Prostate gland (tissue), 2 donors: ENCODE measurements at regions not wholly inside any gene's neighbourhood (a gene's known extent, or its start where the extent isn't known, plus 50 kb on each side); places are given as distances from the start of the nearest gene placed in this dataset.

Experiments used
- DNase-seq: peaks from one replicate; pipeline ENCODE4 v3.0.0-alpha.2; 2019; ENCODE audit warnings: low spot score
- H3K27ac ChIP-seq, 2 donors: fragments of 200-600 bp; sonication (generic); 2 replicates each; pipeline ENCODE4 v1.5.1; 2017 to 2019
- H3K27me3 ChIP-seq: fragments of 200-600 bp; sonication (generic); replicated peaks from 2 replicates; pipeline ENCODE4 v1.5.1; 2019; ENCODE audit not compliant: insufficient read depth
- H3K36me3 ChIP-seq, 2 donors: fragments of 200-600 bp; sonication (generic); 1 replicate in 1 of 2; 2 replicates in 1 of 2; pipeline versions ENCODE4 v1.5.1 to v1.8.1; 2017 to 2019
- H3K4me1 ChIP-seq: fragments of 200-600 bp; sonication (generic); replicated peaks from 2 replicates; pipeline ENCODE4 v1.5.1; 2019
- H3K4me3 ChIP-seq, 2 donors: fragments of 200-600 bp; sonication (generic); 2 replicates each; pipeline ENCODE4 v1.5.1; 2017 to 2019
- H3K9me3 ChIP-seq: fragments of 200-600 bp; sonication (generic); 2 replicates; pipeline ENCODE4 v1.5.1; 2017
- POLR2A ChIP-seq: fragments of 450-650 bp; IDR thresholded peaks from one replicate; pipeline ENCODE4 v1.6.1; 2016; ENCODE audit warnings: antibody characterized with exemption, mild to moderate bottlenecking
- POLR2AphosphoS5 ChIP-seq: sonication (generic); formaldehyde crosslinking; IDR thresholded peaks from one replicate; pipeline ENCODE4 v1.6.1; 2017; ENCODE audit warnings: antibody characterized with exemption
- WGBS: methylation state at CpG from one replicate; pipeline ENCODE4 v1.1.5; 2018; 5-methylcytosine and 5-hydroxymethylcytosine counted together
- intact Hi-C: fragments of 100-400 bp; cut with DNase I; formaldehyde crosslinking; loops from one replicate; pipeline ENCODE4 v1.14.2; 2022
- TF ChIP-seq, protein P1 (sequence below), 4 experiments: fragments of 200-600 bp in 2 of 4; fragments of 450-650 bp in 2 of 4; sonication (generic) in 2 of 4; IDR thresholded peaks; 1 replicate in 3 of 4; 2 replicates in 1 of 4; pipeline ENCODE4 v1.5.1; 2016 to 2019; ENCODE audit warnings: antibody characterized with exemption in 4 of 4, mild to moderate bottlenecking in 2 of 4, moderate library complexity in 2 of 4

DNA sequence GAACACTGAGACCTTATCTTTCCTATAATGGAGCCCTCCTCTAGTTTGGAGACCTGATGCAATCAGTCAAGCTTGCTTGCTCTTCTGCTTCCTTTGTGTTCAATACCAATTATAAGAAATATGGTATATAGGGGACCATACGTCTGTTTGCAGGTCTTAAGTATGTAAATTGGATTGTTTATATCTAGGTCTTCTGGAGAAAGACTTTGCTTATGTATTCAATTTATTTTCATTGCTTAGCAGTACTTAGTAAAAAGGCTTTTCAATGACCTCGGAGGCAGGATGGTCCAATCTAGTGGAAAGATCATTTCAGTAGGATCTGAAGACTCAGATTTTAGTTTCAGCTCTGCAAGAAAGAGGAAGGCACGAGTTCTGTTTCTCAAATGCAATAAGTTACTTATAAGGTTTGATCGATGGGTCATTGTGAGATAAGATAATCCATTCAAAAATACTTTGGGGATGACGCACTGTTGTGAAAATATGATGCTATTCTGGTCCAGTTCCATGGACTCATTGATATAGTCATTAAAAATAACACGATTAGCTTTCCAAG lies 571.6 kb downstream of the SH2D4B start:
- no peak overlapping the region for H3K27ac ChIP-seq
- DNase-seq = no peak
- whole genome bisulfite sequencing = 91% methylated on average over 6 of the region's 6 CpGs
- TF ChIP-seq POLR2A (no peak), POLR2AphosphoS5 (no peak)
- TF ChIP-seq, protein P1, sequence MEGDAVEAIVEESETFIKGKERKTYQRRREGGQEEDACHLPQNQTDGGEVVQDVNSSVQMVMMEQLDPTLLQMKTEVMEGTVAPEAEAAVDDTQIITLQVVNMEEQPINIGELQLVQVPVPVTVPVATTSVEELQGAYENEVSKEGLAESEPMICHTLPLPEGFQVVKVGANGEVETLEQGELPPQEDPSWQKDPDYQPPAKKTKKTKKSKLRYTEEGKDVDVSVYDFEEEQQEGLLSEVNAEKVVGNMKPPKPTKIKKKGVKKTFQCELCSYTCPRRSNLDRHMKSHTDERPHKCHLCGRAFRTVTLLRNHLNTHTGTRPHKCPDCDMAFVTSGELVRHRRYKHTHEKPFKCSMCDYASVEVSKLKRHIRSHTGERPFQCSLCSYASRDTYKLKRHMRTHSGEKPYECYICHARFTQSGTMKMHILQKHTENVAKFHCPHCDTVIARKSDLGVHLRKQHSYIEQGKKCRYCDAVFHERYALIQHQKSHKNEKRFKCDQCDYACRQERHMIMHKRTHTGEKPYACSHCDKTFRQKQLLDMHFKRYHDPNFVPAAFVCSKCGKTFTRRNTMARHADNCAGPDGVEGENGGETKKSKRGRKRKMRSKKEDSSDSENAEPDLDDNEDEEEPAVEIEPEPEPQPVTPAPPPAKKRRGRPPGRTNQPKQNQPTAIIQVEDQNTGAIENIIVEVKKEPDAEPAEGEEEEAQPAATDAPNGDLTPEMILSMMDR (IDR thresholded peaks at IDR 0.05) = no peak
- H3K4me3 ChIP-seq = no peak overlapping the region
- no peaks in the 10 kb centered on the region for H3K36me3 ChIP-seq
- H3K27me3 ChIP-seq = no peaks in the 10 kb centered on the region
- no peaks in the 10 kb centered on the region for H3K9me3 ChIP-seq
- no peaks in the 10 kb centered on the region for H3K4me1 ChIP-seq
- intact Hi-C loops = no loop called here

DNA sequence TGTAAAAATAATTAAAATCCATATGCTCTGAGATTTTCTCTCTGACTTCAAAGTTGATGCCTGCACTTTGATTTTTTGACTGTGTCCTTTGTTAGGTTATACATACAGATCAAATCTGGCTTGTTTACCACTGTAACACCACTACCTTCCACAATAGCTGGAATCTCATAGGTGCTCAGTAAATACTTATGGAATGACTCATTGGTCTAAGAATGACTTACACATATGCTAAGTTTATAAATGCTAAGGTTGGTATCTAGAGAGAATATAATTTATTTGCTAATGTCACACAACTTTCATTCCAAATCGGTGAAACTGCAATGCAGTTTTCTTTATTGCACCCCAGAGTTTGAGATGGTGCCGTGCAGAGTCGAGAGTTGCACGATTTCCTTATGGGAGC lies 578.5 kb downstream of the SH2D4B start:
- WGBS = 43% methylated on average over 4 of the region's 4 CpGs
- DNase-seq = no peak
- no peaks in the 10 kb centered on the region for H3K9me3 ChIP-seq
- no peak overlapping the region for H3K4me3 ChIP-seq
- H3K27me3 ChIP-seq = no peaks in the 10 kb centered on the region
- no peaks in the 10 kb centered on the region for H3K4me1 ChIP-seq
- intact Hi-C loops = no loop called here
- TF ChIP-seq, protein P1 (IDR thresholded peaks at IDR 0.05) = no peak
- TF ChIP-seq POLR2A (no peak), POLR2AphosphoS5 (no peak)
- no peaks in the 10 kb centered on the region for H3K36me3 ChIP-seq
- no peak overlapping the region for H3K27ac ChIP-seq

DNA sequence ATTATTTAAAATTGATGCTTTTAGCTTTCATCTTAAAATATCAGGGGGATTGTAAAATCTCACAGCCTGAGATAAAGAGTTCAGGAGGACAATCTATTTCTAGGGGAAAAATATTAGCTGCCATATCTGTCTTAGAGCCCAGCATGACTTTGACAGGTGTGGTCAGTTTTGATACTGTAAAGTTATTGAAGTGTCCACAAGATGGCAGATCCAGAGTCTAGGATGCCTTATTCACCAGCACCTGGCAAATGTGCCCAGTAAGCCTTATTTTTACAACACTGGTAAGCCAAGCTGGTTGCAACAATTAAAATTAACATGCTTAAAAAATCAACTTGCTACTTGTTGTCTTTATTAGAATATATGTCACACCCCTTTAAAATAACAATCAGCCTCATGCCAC lies 579.3 kb downstream of the SH2D4B start:
- intact Hi-C loops = no loop called here
- Histone ChIP-seq H3K36me3 (no peaks in the 10 kb centered on the region), H3K27me3 (no peaks in the 10 kb centered on the region), H3K4me3 (no peak overlapping the region), H3K9me3 (no peaks in the 10 kb centered on the region), H3K4me1 (no peaks in the 10 kb centered on the region), H3K27ac (no peak overlapping the region)
- TF ChIP-seq POLR2AphosphoS5 (no peak), POLR2A (no peak)
- TF ChIP-seq, protein P1 (IDR thresholded peaks at IDR 0.05) = no peak
- no peak for DNase-seq

DNA sequence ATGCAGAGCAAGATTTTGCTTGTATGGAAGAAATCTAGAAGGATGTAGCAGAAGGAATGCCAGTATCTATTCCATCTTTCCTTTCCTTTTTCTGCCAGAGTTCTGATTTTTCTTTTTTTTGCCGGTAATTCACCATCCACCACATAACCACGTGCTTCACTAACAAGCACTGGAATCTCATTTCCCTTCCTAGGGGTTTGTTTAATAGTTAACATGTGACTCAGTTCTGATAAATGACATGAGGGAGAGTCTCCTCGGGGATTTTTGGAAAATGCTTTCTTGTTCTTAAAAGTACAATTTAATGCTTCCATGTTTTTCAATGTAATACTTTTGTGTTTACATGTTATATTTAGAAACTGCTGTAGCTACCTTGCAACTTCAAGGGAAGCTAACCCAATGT lies 590.2 kb downstream of the SH2D4B start:
- TF ChIP-seq POLR2AphosphoS5 = no peak
- no peak for TF ChIP-seq POLR2A
- TF ChIP-seq, protein P1 (IDR thresholded peaks at IDR 0.05) = no peak
- Histone ChIP-seq H3K4me1 (no peaks in the 10 kb centered on the region), H3K4me3 (no peak overlapping the region), H3K36me3 (no peaks in the 10 kb centered on the region), H3K9me3 (no peaks in the 10 kb centered on the region), H3K27ac (no peak overlapping the region), H3K27me3 (no peaks in the 10 kb centered on the region)
- DNase-seq = no peak
- 52% methylated on average over 3 of the region's 3 CpGs for WGBS
- intact Hi-C loops = no loop called here

DNA sequence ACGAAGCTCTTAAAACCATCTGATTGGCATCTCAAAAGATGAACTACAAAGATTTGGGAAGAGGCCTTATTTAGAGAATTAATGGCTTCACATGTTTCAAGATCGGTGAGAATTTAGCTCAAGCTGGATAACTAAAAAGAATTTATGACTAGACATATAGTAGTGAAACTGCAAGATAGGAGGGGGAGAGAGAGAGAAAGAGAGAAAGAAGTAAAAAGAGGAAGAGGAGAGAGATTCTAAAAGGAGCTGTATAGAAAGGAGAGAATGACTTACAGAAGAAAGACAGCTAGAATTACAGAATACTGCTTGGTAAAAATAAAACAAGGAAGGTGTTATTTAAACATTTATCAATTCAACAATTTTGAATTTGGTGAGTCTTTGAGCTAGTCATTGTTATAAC lies 592.3 kb downstream of the SH2D4B start:
- 47% methylated on average over 2 of the region's 2 CpGs for WGBS
- Histone ChIP-seq H3K27ac (no peak overlapping the region), H3K27me3 (no peaks in the 10 kb centered on the region), H3K4me3 (no peak overlapping the region), H3K9me3 (no peaks in the 10 kb centered on the region), H3K4me1 (no peaks in the 10 kb centered on the region), H3K36me3 (no peaks in the 10 kb centered on the region)
- TF ChIP-seq, protein P1 (IDR thresholded peaks at IDR 0.05) = no peak
- TF ChIP-seq POLR2AphosphoS5 = no peak
- no peak for TF ChIP-seq POLR2A
- intact Hi-C loops = no loop called here
- DNase-seq = no peak
